ENCODE measurements at regions not wholly inside any gene's neighbourhood (a gene's known extent, or its start where the extent isn't known, plus 50 kb on each side); places are given as distances from the start of the nearest gene placed in this dataset.

DNA sequence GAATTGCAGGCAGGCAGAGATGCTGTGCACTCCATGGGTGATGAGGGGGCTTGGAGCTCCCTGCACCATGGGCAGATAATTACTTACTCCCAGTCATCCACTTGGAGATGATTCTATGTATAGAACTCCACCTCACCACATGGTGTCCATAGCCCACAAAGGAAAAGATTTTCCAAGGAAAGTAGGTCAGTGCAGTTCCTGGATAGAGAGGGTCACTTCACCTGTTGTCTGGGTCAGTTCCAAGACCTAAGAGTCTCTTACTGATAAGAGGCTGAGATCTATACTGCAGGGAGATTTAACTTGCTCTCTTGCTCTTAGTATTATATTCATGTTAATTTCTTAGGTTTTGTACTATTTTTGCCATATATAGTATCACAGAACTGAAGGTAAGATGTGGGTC is 113.9 kb upstream of the BRINP1 start:
- H3K79me2 ChIP-seq (ENCODE audit: insufficient read depth, low read length) = no peaks in the 10 kb centered on the region
- no peaks in the 10 kb centered on the region for H3K4me1 ChIP-seq (ENCODE audit: insufficient read depth, low read length)
- no peak overlapping the region for H3K4me2 ChIP-seq (ENCODE audit: insufficient read depth, low read length)
- H3K4me3 ChIP-seq (ENCODE audit: insufficient read depth, low read length) = no peak overlapping the region
- no peaks in the 10 kb centered on the region for H4K20me1 ChIP-seq (ENCODE audit: insufficient read depth, low read length)
- H3K27ac ChIP-seq (ENCODE audit: low read depth, low read length) = no peak overlapping the region
- H3K27me3 ChIP-seq (ENCODE audit: insufficient read depth, low read length) = no peaks in the 10 kb centered on the region
- no peaks in the 10 kb centered on the region for H3K9me3 ChIP-seq (ENCODE audit: low read depth, low read length)
- H2AFZ ChIP-seq (ENCODE audit: low read length) = no peak overlapping the region
- TF ChIP-seq, protein P1, sequence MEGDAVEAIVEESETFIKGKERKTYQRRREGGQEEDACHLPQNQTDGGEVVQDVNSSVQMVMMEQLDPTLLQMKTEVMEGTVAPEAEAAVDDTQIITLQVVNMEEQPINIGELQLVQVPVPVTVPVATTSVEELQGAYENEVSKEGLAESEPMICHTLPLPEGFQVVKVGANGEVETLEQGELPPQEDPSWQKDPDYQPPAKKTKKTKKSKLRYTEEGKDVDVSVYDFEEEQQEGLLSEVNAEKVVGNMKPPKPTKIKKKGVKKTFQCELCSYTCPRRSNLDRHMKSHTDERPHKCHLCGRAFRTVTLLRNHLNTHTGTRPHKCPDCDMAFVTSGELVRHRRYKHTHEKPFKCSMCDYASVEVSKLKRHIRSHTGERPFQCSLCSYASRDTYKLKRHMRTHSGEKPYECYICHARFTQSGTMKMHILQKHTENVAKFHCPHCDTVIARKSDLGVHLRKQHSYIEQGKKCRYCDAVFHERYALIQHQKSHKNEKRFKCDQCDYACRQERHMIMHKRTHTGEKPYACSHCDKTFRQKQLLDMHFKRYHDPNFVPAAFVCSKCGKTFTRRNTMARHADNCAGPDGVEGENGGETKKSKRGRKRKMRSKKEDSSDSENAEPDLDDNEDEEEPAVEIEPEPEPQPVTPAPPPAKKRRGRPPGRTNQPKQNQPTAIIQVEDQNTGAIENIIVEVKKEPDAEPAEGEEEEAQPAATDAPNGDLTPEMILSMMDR (IDR thresholded peaks at IDR 0.05; ENCODE audit: extremely low read depth, low read depth, low read length) = no peak
- DNase-seq (ENCODE audit: insufficient read length, low spot score, missing footprints) = no peak
- no peaks in the 10 kb centered on the region for H3K36me3 ChIP-seq (ENCODE audit: insufficient read depth, low read length)

DNA sequence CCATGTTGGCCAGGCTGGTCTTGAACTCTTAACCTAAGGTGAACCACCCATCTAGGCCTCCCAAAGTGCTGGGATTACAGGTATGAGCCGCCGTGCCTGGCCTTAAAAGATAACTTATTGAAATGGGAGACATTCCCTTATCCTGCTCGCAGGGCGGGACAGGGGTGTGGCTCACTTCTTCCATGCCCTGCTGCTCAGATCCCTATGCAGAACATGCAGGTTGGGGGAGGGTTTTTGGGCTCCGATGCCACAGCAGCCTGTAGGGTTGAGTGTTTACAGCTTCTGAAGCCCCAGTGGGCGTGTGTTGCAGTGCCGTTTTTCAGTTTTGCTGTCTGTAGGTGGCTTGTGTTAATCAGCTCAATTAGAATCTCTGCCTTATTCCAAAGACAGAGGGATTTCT is 108.0 kb upstream of the BRINP1 start:
- Histone ChIP-seq H2AFZ (ENCODE audit: low read length) (no peak overlapping the region), H4K20me1 (ENCODE audit: insufficient read depth, low read length) (no peaks in the 10 kb centered on the region), H3K27me3 (ENCODE audit: insufficient read depth, low read length) (no peaks in the 10 kb centered on the region), H3K4me2 (ENCODE audit: insufficient read depth, low read length) (no peak overlapping the region), H3K4me1 (ENCODE audit: insufficient read depth, low read length) (no peaks in the 10 kb centered on the region), H3K36me3 (ENCODE audit: insufficient read depth, low read length) (no peaks in the 10 kb centered on the region), H3K79me2 (ENCODE audit: insufficient read depth, low read length) (no peaks in the 10 kb centered on the region), H3K27ac (ENCODE audit: low read depth, low read length) (no peak overlapping the region), H3K4me3 (ENCODE audit: insufficient read depth, low read length) (no peak overlapping the region), H3K9me3 (ENCODE audit: low read depth, low read length) (no peaks in the 10 kb centered on the region)
- TF ChIP-seq, protein P1 (IDR thresholded peaks at IDR 0.05; ENCODE audit: extremely low read depth, low read depth, low read length) = no peak
- no peak for DNase-seq (ENCODE audit: insufficient read length, low spot score, missing footprints)

DNA sequence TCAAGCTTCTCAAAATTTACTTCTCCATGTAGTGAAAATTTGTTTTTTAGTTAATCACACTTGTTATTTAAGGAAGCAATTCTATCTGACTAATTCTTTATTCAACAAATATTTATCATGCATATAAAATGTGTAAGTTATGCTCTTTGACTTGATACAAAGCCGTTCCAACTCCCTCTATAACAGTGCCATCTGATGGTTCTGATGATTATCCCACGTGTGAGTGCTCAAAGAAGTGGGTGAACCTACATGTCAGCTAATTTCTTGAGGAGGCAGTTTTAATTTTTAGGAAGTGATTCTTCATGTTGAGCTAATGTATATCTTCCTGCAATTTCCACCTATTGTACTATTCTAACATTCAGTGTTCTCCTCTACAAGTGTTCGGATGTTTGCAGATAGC is 88.8 kb upstream of the BRINP1 start:
- H4K20me1 ChIP-seq (ENCODE audit: insufficient read depth, low read length) = no peaks in the 10 kb centered on the region
- H3K4me3 ChIP-seq (ENCODE audit: insufficient read depth, low read length) = no peak overlapping the region
- H3K4me1 ChIP-seq (ENCODE audit: insufficient read depth, low read length) = no peaks in the 10 kb centered on the region
- TF ChIP-seq, protein P1 (IDR thresholded peaks at IDR 0.05; ENCODE audit: extremely low read depth, low read depth, low read length) = no peak
- no peaks in the 10 kb centered on the region for H3K79me2 ChIP-seq (ENCODE audit: insufficient read depth, low read length)
- no peak overlapping the region for H3K4me2 ChIP-seq (ENCODE audit: insufficient read depth, low read length)
- H3K27ac ChIP-seq (ENCODE audit: low read depth, low read length) = no peak overlapping the region
- H2AFZ ChIP-seq (ENCODE audit: low read length) = no peak overlapping the region
- no peaks in the 10 kb centered on the region for H3K27me3 ChIP-seq (ENCODE audit: insufficient read depth, low read length)
- H3K36me3 ChIP-seq (ENCODE audit: insufficient read depth, low read length) = no peaks in the 10 kb centered on the region
- DNase-seq (ENCODE audit: insufficient read length, low spot score, missing footprints) = peak; percentile 5
- no peaks in the 10 kb centered on the region for H3K9me3 ChIP-seq (ENCODE audit: low read depth, low read length)

DNA sequence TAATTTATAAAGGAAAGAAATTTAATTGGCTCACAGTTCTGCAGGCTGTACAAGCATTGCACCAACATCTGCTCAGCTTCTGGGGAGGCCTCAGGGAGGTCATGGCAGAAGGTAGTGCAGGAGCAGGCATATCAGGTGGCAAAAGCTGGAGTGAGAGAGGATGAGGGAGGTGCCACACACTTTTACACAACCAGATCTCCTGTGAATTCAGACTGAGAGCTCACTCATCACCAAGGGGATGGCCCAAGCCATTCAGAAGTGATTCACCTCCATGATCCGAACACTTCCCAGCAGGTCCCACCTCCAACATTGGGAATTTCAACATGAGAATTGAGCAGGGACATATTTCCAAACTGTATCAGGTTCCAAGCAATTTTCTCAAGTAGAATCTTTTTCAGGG is 84.7 kb upstream of the BRINP1 start:
- no peak for DNase-seq (ENCODE audit: insufficient read length, low spot score, missing footprints)
- no peaks in the 10 kb centered on the region for H3K9me3 ChIP-seq (ENCODE audit: low read depth, low read length)
- no peaks in the 10 kb centered on the region for H3K4me1 ChIP-seq (ENCODE audit: insufficient read depth, low read length)
- H2AFZ ChIP-seq (ENCODE audit: low read length) = no peak overlapping the region
- H3K4me3 ChIP-seq (ENCODE audit: insufficient read depth, low read length) = no peak overlapping the region
- H3K79me2 ChIP-seq (ENCODE audit: insufficient read depth, low read length) = no peaks in the 10 kb centered on the region
- H4K20me1 ChIP-seq (ENCODE audit: insufficient read depth, low read length) = no peaks in the 10 kb centered on the region
- no peaks in the 10 kb centered on the region for H3K36me3 ChIP-seq (ENCODE audit: insufficient read depth, low read length)
- H3K4me2 ChIP-seq (ENCODE audit: insufficient read depth, low read length) = no peak overlapping the region
- TF ChIP-seq, protein P1 (IDR thresholded peaks at IDR 0.05; ENCODE audit: extremely low read depth, low read depth, low read length) = no peak
- no peak overlapping the region for H3K27ac ChIP-seq (ENCODE audit: low read depth, low read length)
- H3K27me3 ChIP-seq (ENCODE audit: insufficient read depth, low read length) = no peaks in the 10 kb centered on the region

All from osteoblast (primary cell).